ENCODE measurements at regions not wholly inside any gene's neighbourhood (a gene's known extent, or its start where the extent isn't known, plus 50 kb on each side); places are given as distances from the start of the nearest gene placed in this dataset.

- peak; percentile 26 for DNase-seq (ENCODE audit: low spot score)
Observed at GRCh38 chr9:515665-516064, 301.0 kb downstream of the DOCK8 start.

DNA sequence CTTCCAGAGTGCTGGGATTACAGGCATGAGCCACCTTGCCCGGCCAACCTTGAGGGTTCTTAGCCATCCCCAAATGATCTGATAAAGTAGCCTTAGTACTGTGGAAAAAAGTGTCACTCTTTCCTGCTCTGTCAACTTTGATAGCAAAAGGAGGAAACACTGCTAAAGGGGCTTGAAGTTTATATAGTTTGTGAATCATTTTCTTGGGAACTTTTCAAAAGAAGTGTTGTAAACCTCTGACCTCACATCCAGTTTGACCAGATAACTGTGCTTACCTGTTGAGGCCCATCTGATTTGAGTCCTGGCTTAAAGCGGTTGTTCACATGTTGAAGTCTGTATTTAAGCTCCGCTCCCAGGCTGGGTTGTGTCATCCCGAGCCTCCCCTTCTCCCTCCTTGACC, 303.3 kb downstream of the DOCK8 start:
- no peak for DNase-seq (ENCODE audit: low spot score)

GRCh38 chr9:518540-518939, 303.9 kb downstream of the DOCK8 start:
- no peak for DNase-seq (ENCODE audit: low spot score)

GRCh38 chr9:519579-519978, 304.9 kb downstream of the DOCK8 start:
- no peak for DNase-seq (ENCODE audit: low spot score)

GRCh38 chr9:520302-520701, 305.6 kb downstream of the DOCK8 start:
- no peak for DNase-seq (ENCODE audit: low spot score)

- no peak for DNase-seq (ENCODE audit: low spot score)
Observed at GRCh38 chr9:522190-522589, 307.5 kb downstream of the DOCK8 start.

- no peak for DNase-seq (ENCODE audit: low spot score)
Observed at GRCh38 chr9:522658-523057, 308.0 kb downstream of the DOCK8 start.

- DNase-seq (ENCODE audit: low spot score): no peak
Observed at GRCh38 chr9:523444-523843, 308.8 kb downstream of the DOCK8 start.

DNA sequence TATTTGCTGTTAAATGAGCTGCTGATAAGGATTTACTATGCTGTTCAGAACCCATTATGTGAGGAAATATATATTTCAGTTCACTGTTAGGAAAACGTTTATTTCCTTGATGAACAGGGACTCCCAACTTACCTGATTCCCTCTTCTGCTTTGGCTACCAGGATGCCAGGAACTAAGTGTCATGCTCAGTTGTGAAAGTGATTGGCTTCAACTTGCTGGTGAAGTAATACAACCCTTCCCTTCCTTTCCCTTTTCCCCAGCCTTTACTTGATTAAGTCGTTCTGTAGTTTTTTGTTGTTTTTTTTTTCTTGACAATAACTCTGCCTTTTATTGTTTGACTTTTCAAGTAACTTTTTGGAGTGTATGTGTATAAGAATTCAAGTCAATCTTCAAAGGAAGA, 309.3 kb downstream of the DOCK8 start:
- no peak for DNase-seq (ENCODE audit: low spot score)

GRCh38 chr9:526904-527591, 312.4 kb downstream of the DOCK8 start:
- DNase-seq (ENCODE audit: low spot score): no peak

DNA sequence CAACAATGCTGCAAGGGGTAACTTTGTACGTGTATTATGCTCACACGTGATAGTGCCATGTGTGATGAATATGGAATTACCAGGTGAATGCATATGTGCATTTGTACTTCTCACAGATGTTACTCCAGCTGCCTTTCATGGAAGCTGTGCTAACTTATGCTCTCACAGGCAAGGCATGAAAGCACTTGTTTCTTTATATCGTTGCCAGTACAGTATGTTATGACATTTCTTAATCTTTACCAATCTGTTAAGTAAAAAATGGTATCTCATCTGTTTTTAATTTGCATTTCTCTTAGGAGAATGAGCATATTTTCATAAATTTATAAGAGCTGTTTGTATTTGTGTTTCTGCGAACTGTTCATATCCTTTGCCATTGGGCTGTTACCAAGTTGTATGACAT, 311.8 kb upstream of the DMRT1 start:
- no peak for DNase-seq (ENCODE audit: low spot score)

DNA sequence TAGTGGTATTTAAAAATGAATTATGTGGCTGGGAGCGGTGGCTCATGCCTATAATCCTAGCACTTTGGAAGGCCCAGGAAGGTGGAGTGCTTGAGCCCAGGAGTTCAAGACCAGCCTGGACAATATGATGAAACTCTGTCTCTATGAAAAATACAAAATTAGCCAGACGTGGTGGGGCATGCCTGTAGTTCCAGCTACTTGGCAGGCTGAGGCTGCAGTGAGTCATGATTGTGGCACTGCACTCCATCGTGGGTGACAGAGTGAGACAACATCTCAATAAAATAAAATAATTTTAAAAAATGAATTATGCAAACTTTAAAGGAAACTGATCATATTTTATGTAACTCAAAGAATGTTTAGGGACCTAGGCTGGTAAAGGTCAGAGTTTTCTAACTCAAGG, 310.8 kb upstream of the DMRT1 start:
- no peak for DNase-seq (ENCODE audit: low spot score)

DNA sequence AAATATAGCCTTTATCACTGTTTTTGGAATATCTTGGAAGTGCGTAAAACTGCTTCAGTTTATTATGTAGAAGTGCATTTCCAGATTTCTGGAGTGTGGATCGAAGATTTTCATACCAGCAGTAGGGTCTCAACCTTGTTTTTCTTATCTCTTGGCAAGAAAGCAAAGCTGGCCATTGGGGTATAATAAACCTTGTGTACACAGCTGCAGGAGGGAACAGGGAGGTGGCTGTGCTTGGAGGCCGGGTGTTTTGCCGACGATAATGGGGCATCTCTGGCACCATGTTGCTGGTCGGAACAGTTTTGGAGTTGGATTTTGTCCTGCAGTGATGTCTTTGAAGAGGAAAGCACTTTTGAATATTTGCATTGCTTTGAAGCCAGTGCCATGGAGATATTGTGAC, 308.8 kb upstream of the DMRT1 start:
- no peak for DNase-seq (ENCODE audit: low spot score)

DNA sequence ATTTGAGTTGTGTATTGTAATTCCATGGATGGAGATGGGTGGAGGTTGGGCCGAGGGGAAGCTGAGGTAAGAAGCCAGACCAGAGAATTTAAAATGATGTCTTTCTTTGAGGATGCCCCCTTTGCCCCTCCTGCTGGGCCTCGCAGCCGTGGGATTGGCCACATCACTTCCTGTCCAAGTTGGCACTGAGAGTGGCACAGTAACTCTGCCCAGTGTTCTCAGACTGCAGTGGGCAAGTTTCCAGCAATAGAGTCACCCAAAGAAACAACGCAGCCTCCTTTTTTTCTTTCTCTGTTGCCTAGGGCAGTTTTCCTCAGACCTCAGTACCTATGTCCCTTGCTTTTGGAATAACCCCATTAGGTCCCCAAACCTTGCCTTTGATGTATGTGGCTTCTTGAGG, 306.6 kb upstream of the DMRT1 start:
- DNase-seq (ENCODE audit: low spot score): no peak

DNA sequence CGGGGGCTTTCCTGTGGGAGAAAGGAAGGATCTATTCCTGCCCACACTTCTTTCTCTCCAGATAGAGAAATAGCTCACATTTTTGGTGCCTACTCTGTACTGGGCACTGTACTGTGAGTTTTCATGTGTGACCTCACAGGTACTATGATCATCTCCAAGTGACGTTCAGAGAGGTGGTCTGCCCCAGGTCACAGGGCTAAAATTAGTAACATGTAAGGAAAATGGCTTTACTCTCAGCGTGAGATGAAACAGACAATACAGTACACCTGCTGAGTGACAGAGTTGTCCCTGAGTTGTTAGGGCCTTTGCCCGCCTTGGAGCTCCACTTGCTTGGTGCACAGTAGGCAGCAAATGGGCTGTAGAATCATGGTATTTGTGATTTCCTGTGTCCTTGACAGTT, 306.1 kb upstream of the DMRT1 start:
- no peak for DNase-seq (ENCODE audit: low spot score)

DNA sequence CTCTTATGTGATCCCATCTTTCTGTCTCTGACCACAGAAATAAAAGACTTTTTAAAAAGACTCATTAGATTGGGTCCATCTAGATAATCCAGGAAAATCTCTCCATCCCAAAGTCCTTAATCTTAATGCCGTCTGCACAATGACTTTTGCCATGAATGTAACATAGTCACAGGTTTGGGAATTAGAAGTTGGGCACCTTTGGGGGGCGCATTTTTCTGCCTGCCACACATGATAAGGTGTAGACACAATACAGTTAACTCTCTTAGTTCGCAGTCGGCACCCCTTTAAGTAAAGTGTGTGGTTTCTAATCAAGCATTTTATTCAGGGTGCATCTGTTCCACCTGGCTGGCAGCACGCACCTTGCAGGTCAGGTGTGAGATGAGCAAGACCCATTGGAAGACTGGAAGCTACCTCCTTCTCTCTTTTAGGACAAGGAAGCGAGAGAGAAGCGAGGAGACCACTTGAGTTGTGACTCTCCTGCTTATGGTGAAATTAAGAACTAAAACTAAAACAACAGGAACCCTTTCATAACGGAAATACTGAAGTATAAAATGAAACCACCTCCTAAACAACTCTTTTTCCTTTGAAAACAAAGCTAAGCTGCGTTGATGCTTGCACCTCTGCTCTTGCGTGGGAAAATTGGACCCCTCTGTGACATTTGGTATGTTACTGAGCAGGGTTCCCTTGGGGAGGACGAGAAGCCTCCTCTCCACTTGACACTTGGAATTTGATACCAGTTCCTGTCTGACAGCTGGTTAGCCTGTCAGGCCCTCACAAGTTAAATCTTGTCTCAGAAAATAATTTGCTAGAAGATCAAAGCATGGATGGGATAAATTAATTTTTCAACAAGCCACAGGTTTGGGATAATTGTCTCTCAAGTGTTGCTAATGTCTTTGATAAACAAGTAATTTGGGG, 304.6 kb upstream of the DMRT1 start:
- DNase-seq (ENCODE audit: low spot score): no peak

GRCh38 chr9:543478-543877, 298.0 kb upstream of the DMRT1 start:
- no peak for DNase-seq (ENCODE audit: low spot score)

DNA sequence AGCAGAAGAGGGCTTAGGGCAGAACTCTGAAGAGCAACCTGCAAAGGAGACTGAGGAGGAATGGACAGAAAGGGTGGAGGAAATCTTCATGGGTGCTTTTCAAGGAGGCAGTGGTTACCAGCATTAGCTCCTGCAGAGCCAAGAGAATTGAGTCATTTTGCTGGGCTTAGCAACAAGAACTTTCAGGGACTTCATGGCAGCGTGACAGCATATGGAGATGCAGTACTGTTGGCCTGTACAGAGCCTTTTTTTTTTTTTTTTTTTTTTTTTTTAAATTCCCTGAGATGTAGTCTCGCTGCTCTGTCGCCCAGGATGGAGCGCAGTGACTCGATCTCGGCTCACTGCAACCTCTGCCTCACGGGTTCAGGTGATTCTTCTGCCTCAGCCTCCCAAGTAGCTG, 296.0 kb upstream of the DMRT1 start:
- DNase-seq (ENCODE audit: low spot score): no peak

GRCh38 chr9:546235-546634, 295.3 kb upstream of the DMRT1 start:
- no peak for DNase-seq (ENCODE audit: low spot score)

DNA sequence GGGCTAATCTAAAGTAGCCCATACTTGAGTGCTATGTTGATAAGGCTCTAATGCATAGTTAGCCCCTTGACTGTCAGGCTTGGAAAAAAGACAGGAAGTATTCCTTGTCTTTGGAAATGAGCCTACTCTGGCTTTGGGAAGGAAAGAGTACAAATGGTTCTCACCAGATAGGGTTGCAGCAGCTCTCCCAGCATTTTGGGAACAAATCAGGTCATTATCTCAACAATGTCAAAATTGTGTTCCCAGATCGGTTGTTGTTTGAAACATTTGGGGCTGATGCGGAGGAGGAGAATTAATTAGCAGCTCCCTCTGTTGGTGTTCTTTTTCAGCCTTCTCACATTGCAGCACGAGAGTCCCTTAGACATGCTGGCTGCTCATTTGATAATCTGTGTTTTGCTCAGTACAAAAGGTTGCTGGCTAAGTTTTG, 294.7 kb upstream of the DMRT1 start:
- DNase-seq (ENCODE audit: low spot score): peak; percentile 11

GRCh38 chr9:547314-547713, 294.2 kb upstream of the DMRT1 start:
- DNase-seq (ENCODE audit: low spot score): no peak

DNA sequence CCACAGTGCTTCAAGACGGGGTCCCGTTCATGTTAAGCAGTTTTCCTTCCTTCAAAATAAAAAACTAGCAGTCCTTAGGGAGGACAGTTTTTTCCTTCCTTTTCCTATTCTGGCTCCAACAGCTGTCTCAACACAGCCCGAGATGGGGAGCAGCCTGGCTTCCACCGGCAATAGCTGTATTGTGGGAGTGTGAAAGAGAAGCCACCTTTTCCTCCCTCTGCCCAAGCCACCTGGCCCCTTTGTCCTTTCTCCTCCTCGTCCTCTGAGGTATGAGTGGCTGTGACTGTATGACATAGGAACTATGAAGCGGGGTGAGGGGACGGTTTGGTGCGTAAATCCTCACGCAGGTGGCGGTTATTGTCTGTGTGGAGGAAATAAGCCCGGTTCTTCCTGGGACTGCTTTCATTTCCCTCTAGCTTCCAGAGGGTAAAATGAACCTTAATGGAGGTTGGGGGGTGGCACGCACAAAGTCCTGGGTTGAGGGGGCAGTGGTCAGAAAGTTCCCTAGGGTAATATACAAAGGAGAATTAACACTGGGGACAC, 292.0 kb upstream of the DMRT1 start:
- DNase-seq (ENCODE audit: low spot score): no peak

- DNase-seq (ENCODE audit: low spot score): no peak
Observed at GRCh38 chr9:550333-550732, 291.2 kb upstream of the DMRT1 start.
